Umbilical cord (tissue), 1 donor: ENCODE measurements at regions not wholly inside any gene's neighbourhood (a gene's known extent, or its start where the extent isn't known, plus 50 kb on each side); places are given as distances from the start of the nearest gene placed in this dataset.
A peak's percentile ranks its signal among the peaks of the same experiment; 100 is the strongest.
"Not testable (repeated sequence)": the region's sequence is repeated elsewhere in the genome, so short reads cannot be mapped to it uniquely, and the experiment has no call there.

ENCODE experiments used
- DNase-seq: peaks from one replicate; pipeline ENCODE4 v3.0.0-alpha.2; 2015; ENCODE audit warnings: low spot score

DNA sequence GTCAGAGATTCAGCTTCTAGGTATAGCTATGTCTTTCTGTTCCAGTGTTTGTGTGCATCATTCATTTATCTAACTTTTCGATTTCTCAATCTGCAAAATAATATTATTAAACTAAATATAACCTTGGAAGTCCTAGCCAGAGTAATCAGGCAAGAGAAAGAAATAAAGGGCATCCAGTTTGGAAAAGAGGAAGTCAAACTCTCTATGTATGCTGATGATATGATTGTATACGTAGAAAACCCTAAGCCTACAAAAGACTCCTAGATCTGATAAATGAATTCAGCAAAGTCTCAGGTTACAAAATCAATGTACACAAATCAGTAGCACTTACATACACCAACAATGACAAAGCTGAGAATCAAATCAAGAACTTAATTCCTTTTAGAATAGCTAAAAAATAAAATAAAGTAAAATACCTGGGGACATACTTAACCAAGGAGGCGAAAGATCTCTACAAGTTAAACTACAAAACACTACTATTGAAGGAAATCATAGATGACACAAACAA lies 718.2 kb downstream of the NTRK3 start:
- no peak for DNase-seq

DNA sequence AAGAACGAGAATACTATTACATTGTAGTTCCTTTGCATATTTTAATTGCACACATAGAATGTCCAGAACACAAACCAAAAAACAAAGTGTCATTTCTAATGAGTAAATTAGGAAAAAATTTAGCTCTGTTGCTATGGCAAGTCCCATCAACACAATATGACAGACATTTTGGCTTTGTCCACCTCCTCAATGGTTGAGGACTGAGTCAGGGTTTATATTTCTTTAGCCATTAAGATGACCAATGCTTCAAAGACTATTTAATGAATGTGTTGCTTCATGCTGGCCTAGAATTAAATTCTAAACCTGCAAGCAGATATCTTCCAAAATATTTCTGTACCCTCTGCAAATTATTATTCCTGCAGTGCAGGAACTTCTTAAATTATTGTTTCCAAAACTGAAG lies 719.2 kb downstream of the NTRK3 start:
- no peak for DNase-seq

DNA sequence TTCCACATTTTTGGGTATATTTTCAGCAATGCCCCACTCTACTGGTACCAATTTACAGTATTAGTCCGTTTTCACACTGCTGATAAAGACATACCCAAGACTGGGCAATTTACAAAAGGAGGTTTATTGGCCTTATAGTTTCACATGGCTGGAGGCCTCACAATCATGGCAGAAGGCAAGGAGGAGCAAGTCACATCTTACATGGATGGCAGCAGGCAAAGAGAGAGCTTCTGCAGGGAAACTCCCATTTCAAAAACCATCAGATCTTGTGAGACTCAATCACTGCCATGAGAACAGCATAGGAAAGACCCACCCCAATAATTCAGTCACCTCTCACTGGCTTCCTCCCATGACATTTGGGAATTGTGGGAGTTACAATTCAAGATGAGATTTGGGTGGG lies 722.9 kb downstream of the NTRK3 start:
- not testable (repeated sequence) for DNase-seq

DNA sequence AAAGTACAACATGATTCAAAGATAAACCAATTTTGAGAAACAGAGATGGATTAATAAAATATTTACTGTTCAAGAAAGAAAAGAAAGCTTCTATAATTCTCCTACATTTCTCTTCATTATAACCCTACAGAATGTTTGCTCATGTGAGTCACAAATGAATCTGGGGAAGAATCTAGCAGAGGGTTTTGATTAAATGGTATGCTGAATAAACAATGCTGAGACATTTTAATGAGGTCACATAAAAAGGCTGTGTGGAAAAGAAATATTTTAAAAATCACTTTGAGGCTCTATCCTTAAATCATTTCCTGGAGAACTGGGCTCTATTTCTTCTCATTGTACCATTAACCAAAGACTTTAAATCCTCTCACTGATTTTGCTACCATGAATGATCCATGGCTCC lies 727.7 kb downstream of the NTRK3 start:
- DNase-seq = no peak

GRCh38 chr15:87527875-87528274 lies 728.7 kb downstream of the NTRK3 start:
- DNase-seq = no peak

- peak; percentile 16 for DNase-seq
Measured at GRCh38 chr15:87527416-87527815, 729.1 kb downstream of the NTRK3 start.

- DNase-seq = peak; percentile 2
Measured at GRCh38 chr15:87523516-87523915, 733.0 kb downstream of the NTRK3 start.

DNA sequence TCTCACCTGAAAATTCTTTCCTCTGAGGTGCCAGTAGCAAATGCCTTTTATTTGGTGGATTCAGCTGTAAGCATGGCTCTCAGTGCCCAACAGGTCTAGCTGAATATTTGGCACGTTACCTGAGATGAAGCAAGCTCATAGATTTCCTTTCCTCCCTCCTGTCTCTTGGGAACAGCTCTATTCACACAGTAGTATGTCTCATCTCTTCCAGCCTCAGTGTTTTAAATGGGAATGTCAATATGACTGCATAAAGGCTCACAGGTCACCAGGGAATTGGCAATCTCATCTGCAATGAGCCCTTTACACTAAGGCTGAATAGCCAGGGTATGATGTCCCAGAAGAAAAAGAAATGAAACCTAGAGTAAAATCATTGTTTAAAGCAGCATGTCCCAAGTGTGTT lies 733.5 kb downstream of the NTRK3 start:
- DNase-seq = no peak

- DNase-seq = no peak
Measured at GRCh38 chr15:87518957-87519356, 737.6 kb downstream of the NTRK3 start.

DNA sequence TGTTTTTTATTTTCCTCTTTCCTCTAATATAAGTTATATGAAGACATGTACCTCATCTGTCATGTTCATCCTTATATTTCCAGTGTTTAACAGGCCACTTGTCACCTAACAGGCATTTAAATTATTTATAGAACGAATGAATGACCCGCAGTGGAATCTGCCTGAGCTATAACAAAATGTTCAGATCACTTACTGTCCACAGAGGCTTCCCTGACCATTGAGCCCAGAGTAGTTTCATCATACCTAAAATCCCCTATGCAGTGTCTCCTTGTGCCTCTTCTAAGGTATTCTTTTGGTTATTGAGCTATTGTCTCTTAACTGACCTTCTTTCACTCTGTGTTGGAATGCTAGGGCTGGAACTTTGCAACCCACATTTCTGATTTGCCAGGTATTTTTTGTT lies 748.5 kb downstream of the NTRK3 start:
- DNase-seq = no peak

DNA sequence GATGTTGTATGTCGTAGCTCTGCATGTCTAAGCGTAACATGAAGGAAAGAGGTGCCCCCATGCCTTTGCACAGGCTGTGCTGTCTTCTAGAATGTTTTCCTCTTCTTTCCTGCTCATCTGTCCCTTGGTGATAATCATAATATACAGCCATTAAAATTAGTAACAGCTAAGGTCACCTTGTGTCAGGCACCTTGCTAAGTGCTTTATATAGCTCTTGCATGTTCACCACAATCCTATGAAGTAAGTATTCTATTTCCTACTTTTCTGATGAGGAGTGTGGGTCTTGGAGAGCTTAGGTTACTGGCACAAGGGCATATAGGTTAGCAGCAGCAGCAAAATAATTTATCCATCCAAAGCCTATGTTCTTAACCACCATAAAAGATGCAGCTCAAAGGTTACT lies 754.4 kb downstream of the NTRK3 start:
- DNase-seq = no peak

DNA sequence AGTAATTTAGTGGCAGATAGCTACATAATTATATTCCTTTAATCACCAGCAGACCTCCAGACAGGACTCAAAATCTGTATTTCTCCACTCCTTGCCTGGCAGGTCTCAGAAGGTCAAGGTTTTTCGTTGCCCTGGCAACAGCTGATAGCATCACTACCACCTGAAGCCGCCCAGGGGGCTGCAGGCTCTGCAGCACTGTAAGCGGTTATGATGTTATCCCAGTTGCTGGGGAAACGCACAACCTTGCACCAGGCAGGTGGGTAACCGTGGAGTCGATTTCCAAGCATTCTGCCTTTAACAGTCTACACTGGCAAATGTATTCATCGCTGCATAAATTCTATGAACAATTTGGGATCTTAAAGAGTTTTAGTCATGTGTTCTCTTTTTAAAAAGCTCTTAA lies 756.3 kb downstream of the NTRK3 start:
- DNase-seq = no peak

- DNase-seq = no peak
Measured at GRCh38 chr15:87498560-87498959, 758.0 kb downstream of the NTRK3 start.

GRCh38 chr15:87496795-87497194 lies 759.7 kb downstream of the NTRK3 start:
- DNase-seq = no peak

- DNase-seq = no peak
Measured at GRCh38 chr15:87496109-87496508, 760.4 kb downstream of the NTRK3 start.

- no peak for DNase-seq
Measured at GRCh38 chr15:87493803-87494202, 762.7 kb downstream of the NTRK3 start.

GRCh38 chr15:87492321-87492720 lies 764.2 kb downstream of the NTRK3 start:
- no peak for DNase-seq

GRCh38 chr15:87490666-87491065 lies 765.9 kb downstream of the NTRK3 start:
- DNase-seq = peak; percentile 70

DNA sequence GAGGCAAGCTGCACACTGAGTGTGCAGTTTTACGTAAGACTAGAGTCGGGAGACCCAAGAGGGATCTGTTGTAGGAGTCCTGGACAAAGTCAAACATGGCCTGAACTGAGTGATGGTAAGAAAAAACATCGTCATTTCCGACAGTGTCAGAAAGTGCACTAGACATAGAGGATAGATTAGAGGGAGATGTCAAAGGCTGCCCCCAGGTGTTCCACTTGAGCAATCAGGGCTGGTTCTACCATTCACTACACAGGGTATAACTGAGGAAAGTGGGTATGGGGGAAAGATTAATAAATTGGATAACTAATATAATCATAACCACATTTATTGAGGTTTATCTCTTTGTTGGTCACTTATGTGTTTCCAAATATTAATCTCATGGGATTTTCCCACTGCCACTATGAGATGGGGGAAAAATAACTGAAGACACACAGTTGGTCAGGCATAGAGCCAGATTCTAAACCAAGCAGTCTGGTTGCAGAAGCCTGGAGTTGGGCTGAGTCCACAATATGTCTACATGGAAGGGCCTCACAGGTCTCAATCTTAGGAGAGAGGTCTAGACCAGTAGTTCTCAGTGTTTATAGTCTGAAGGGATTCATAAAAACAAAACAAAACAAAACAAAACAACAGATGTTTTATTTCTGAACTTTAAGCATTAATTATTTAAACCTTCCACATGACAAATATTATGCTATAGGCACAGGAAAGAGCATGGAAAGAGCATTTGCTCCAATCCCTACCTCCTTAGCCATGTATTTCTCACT lies 766.5 kb downstream of the NTRK3 start:
- DNase-seq = no peak

DNA sequence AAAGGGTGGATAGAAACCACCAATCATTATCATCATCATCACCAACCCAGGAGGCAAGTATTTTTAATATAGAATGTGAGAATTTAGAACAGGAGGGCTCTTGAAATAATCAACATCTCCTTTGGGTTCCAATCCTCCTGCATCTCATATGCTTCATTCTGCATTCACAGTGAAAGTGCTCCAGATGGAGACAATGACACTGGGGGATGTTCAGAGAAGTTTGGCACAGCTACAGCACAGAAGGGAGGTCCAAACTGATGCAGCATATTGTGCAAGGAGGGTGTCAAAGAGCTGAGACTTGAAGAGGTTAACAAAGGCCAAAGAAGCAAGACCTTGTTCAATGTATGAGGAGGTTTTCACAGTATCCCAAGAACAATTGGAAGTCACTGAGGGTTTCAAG lies 767.1 kb downstream of the NTRK3 start:
- no peak for DNase-seq

DNA sequence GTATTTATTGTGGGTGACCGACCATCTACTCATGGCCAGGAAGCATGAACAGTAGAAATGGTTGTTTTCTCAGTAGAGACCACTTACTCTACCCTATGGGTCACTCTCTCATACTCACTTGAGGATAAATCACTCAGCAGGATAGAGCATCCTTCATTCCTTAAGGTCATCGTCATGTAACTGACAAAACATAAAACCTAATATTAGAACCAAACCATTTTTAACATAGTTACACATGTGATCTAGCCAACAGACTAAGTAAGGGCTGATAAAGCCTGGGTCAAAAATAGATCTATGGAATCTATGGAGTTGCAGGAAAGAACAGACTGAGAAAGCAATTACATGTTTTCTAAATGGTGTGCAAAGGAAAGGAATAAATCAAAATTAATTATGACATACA lies 769.1 kb downstream of the NTRK3 start:
- DNase-seq = peak; percentile 54

- DNase-seq = no peak
Measured at GRCh38 chr15:87483468-87483867, 773.1 kb downstream of the NTRK3 start.

GRCh38 chr15:87481126-87481525 lies 775.4 kb downstream of the NTRK3 start:
- DNase-seq = no peak

DNA sequence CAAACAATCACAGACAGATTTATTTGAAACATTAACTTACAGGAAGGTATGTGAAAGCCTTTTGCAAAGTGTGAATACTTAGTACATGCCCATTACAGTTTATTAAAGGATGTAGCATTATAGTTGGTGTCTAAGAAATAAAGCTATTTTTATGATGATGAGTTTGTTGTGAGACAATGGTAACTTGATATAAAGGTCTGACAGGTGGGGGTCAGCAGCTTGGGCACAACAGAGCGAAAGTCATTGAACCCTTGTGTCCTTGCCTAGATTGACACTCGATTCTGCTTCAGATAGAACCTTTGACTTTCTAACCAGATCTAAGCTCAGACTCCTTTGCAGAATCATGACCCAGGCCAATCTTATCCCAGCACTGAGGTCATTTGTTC lies 777.9 kb downstream of the NTRK3 start:
- no peak for DNase-seq
